SK-N-SH treated with all-trans-retinoic acid at 6 μM for 48 hours (cell line): ENCODE measurements at regions not wholly inside any gene's neighbourhood (a gene's known extent, or its start where the extent isn't known, plus 50 kb on each side); places are given as distances from the start of the nearest gene placed in this dataset.
"Not testable (repeated sequence)": the region's sequence is repeated elsewhere in the genome, so short reads cannot be mapped to it uniquely, and the experiment has no call there.

ENCODE experiments used
- CREB5 ChIP-seq: fragments of 250-450 bp; sonication (Bioruptor Pico); IDR thresholded peaks from 2 replicates; pipeline ENCODE4 v1.5.1; 2020; ENCODE audit warnings: low read depth, mild to moderate bottlenecking, moderate library complexity
- ISL1 ChIP-seq: fragments of 250-450 bp; sonication (Bioruptor Pico); IDR thresholded peaks from 2 replicates; pipeline ENCODE4 v2.1.2; 2022; ENCODE audit warnings: mild to moderate bottlenecking, moderate library complexity
- OSR1 ChIP-seq: fragments of 250-450 bp; sonication (Bioruptor Pico); IDR thresholded peaks from 2 replicates; pipeline ENCODE4 v1.8.0; 2022; ENCODE audit warnings: moderate library complexity, mild to moderate bottlenecking, inconsistent platforms
- PATZ1 ChIP-seq: fragments of 250-450 bp; sonication (Bioruptor Pico); IDR thresholded peaks from 2 replicates; pipeline ENCODE4 v1.8.0; 2020; ENCODE audit warnings: mild to moderate bottlenecking, moderate library complexity, borderline replicate concordance
- POU6F1 ChIP-seq: fragments of 250-450 bp; sonication (Bioruptor Pico); IDR thresholded peaks from 2 replicates; pipeline ENCODE4 v1.8.0; 2021; ENCODE audit warnings: low read depth, mild to moderate bottlenecking, moderate library complexity, borderline replicate concordance
- PPARA ChIP-seq: fragments of 250-450 bp; sonication (Bioruptor Pico); IDR thresholded peaks from 2 replicates; pipeline ENCODE4 v1.5.0; 2020; ENCODE audit warnings: mild to moderate bottlenecking, borderline replicate concordance
- RARB ChIP-seq: fragments of 250-450 bp; sonication (Bioruptor Pico); IDR thresholded peaks from 2 replicates; pipeline ENCODE4 v1.8.0; 2021; ENCODE audit warnings: mild to moderate bottlenecking, moderate library complexity
- SNAI2 ChIP-seq: fragments of 250-450 bp; sonication (Bioruptor Pico); IDR thresholded peaks from 2 replicates; pipeline ENCODE4 v1.5.0; 2020; ENCODE audit warnings: mild to moderate bottlenecking, moderate library complexity
- TCF4 ChIP-seq: fragments of 250-450 bp; sonication (Bioruptor Pico); IDR thresholded peaks from 2 replicates; pipeline ENCODE4 v1.8.0; 2021; ENCODE audit warnings: mild to moderate bottlenecking, moderate library complexity, borderline replicate concordance
- TSHZ2 ChIP-seq: fragments of 250-450 bp; sonication (Bioruptor Pico); IDR thresholded peaks from 2 replicates; pipeline ENCODE4 v1.5.0; 2020; ENCODE audit warnings: mild to moderate bottlenecking, moderate library complexity
- ZC3H10 ChIP-seq: fragments of 250-450 bp; sonication (Bioruptor Pico); IDR thresholded peaks from 2 replicates; pipeline ENCODE4 v1.5.1; 2021; ENCODE audit warnings: mild to moderate bottlenecking, moderate library complexity
- ZFP30 ChIP-seq: fragments of 450-650 bp; formaldehyde crosslinking; IDR thresholded peaks from 2 replicates; pipeline ENCODE4 v1.5.0; 2022; ENCODE audit warnings: mild to moderate bottlenecking, moderate library complexity
- ZNF8 ChIP-seq: fragments of 450-650 bp; formaldehyde crosslinking; IDR thresholded peaks from 2 replicates; pipeline ENCODE4 v1.5.0; 2020; ENCODE audit warnings: mild to moderate bottlenecking, moderate library complexity

- TF ChIP-seq OSR1, PATZ1, ISL1, ZFP30, CREB5, ZC3H10, RARB, SNAI2, ZNF8, TSHZ2, TCF4, PPARA, POU6F1 (CRISPR knock-in tag): not testable (repeated sequence)
These were observed 251.0 kb downstream of the GOLGA6L6 start for GRCh38 chr15:20290606-20291005.
